ENCODE measurements at regions not wholly inside any gene's neighbourhood (a gene's known extent, or its start where the extent isn't known, plus 50 kb on each side); places are given as distances from the start of the nearest gene placed in this dataset.
A peak's percentile ranks its signal among the peaks of the same experiment; 100 is the strongest.

DNA sequence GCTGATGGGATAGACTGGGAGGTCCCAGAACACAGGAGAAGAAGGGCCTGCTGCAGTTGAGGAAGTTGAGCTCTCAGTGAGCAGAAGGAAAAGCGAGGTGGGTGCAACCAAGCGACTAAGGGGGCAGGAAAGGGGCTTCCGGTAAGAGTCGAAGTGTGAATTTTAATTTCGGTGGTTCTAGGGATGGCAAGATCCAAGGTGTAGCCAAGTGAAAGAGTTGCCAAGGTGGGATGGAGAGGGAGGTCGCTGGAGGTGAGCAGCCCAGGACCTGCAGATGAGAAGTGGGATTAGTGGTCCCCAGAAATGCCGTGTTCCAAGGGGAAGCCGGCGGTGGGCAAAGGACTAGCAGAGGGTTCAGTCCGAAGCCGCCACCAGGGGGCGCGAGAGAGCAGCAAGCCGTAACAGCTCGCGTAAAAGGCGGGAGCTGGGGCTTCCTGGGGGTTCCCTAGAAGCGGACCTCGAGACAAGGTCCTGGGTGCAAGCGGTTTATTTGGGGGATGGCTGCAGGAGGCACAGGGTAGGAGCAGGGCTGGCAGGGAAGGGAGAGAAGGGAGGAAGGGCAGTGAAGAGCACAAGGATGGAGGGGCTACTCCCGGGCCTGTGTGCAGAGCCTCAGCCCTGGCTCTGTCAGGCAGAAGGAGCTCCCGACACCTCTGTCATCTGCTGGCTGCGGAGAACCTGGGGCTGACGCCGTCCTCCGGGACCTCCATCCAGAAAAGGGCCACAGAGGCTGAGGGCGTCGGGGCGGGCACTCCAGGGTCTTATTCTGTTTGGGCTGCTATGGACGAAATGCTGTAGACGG, 103.6 kb downstream of the PAX1 start:
- Mint-ChIP-seq H3K36me3 (ENCODE audit: low read depth, unreplicated experiment) (no peaks in the 10 kb centered on the region), H3K27me3 (ENCODE audit: low read depth, unreplicated experiment) (peaks cover 62% of the 10 kb centered on the region), H3K27ac (ENCODE audit: unreplicated experiment) (no peak overlapping the region), H3K9me3 (ENCODE audit: unreplicated experiment) (no peaks in the 10 kb centered on the region), H3K4me1 (ENCODE audit: low read depth, unreplicated experiment) (no peaks in the 10 kb centered on the region), H3K4me3 (ENCODE audit: unreplicated experiment) (no peak overlapping the region)
- no peak overlapping the region for H3K4me2 ChIP-seq (ENCODE audit: low read length)
- no peaks in the 10 kb centered on the region for H3K79me2 ChIP-seq (ENCODE audit: insufficient read depth, low read length)
- H2AFZ ChIP-seq (ENCODE audit: low read depth, low read length): no peak overlapping the region
- TF ChIP-seq, protein P1, sequence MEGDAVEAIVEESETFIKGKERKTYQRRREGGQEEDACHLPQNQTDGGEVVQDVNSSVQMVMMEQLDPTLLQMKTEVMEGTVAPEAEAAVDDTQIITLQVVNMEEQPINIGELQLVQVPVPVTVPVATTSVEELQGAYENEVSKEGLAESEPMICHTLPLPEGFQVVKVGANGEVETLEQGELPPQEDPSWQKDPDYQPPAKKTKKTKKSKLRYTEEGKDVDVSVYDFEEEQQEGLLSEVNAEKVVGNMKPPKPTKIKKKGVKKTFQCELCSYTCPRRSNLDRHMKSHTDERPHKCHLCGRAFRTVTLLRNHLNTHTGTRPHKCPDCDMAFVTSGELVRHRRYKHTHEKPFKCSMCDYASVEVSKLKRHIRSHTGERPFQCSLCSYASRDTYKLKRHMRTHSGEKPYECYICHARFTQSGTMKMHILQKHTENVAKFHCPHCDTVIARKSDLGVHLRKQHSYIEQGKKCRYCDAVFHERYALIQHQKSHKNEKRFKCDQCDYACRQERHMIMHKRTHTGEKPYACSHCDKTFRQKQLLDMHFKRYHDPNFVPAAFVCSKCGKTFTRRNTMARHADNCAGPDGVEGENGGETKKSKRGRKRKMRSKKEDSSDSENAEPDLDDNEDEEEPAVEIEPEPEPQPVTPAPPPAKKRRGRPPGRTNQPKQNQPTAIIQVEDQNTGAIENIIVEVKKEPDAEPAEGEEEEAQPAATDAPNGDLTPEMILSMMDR (IDR thresholded peaks at IDR 0.05; ENCODE audit: insufficient read depth, low read depth, low read length): peak; percentile 8
- no peak for TF ChIP-seq EZH2 (IDR thresholded peaks at IDR 0.05; ENCODE audit: insufficient read depth, low read length)
- H3K36me3 ChIP-seq (ENCODE audit: insufficient read depth, low read length): no peaks in the 10 kb centered on the region
- H3K4me1 ChIP-seq (ENCODE audit: insufficient read depth, low read length): no peaks in the 10 kb centered on the region
- FAIRE-seq: no peak
- H3K4me3 ChIP-seq (ENCODE audit: insufficient read depth, low read depth, low read length): no peak overlapping the region
- DNase-seq (ENCODE audit: low read depth): no peak
- H3K9ac ChIP-seq (ENCODE audit: low read length): no peak overlapping the region
- H3K27ac ChIP-seq (ENCODE audit: low read depth, low read length): no peak overlapping the region
- H3K27me3 ChIP-seq (ENCODE audit: insufficient read depth, low read length): no peaks in the 10 kb centered on the region
- peaks cover 10% of the 10 kb centered on the region for H3K9me3 ChIP-seq (ENCODE audit: insufficient read depth, low read depth, low read length)
- H4K20me1 ChIP-seq (ENCODE audit: insufficient read depth, low read length): no peaks in the 10 kb centered on the region

DNA sequence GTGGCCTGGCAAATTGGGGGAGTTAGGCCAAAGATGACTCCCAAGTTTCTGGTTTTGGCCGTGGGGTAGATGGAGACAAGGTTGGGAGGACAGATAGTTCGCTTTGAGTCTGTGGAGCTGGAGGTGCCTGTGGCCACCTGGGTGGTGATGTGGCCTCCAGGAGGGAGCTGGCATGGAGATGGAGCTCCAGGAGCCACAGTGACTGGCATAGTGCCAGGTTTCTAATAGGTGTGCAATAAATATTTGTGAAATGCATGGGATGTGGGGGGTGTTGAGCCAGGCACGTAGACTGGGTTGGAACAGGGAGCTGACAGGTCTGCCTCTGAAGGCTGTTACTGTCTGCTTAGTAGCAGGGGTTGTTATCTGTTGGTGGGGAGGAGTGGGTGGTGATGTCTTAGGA, 102.7 kb downstream of the PAX1 start:
- Histone ChIP-seq H3K4me1 (ENCODE audit: insufficient read depth, low read length) (no peaks in the 10 kb centered on the region), H3K79me2 (ENCODE audit: insufficient read depth, low read length) (no peaks in the 10 kb centered on the region), H3K9me3 (ENCODE audit: insufficient read depth, low read depth, low read length) (peaks cover 8% of the 10 kb centered on the region), H2AFZ (ENCODE audit: low read depth, low read length) (no peak overlapping the region), H3K9ac (ENCODE audit: low read length) (no peak overlapping the region), H4K20me1 (ENCODE audit: insufficient read depth, low read length) (no peaks in the 10 kb centered on the region), H3K27ac (ENCODE audit: low read depth, low read length) (no peak overlapping the region), H3K36me3 (ENCODE audit: insufficient read depth, low read length) (no peaks in the 10 kb centered on the region), H3K27me3 (ENCODE audit: insufficient read depth, low read length) (no peaks in the 10 kb centered on the region), H3K4me2 (ENCODE audit: low read length) (no peak overlapping the region), H3K4me3 (ENCODE audit: insufficient read depth, low read depth, low read length) (no peak overlapping the region)
- no peak overlapping the region for H3K4me3 Mint-ChIP-seq (ENCODE audit: unreplicated experiment)
- H3K27ac Mint-ChIP-seq (ENCODE audit: unreplicated experiment): no peak overlapping the region
- DNase-seq (ENCODE audit: low read depth) (no peak), FAIRE-seq (no peak)
- no peaks in the 10 kb centered on the region for H3K36me3 Mint-ChIP-seq (ENCODE audit: low read depth, unreplicated experiment)
- no peak for TF ChIP-seq EZH2 (IDR thresholded peaks at IDR 0.05; ENCODE audit: insufficient read depth, low read length)
- TF ChIP-seq, protein P1 (IDR thresholded peaks at IDR 0.05; ENCODE audit: insufficient read depth, low read depth, low read length): no peak
- no peaks in the 10 kb centered on the region for H3K4me1 Mint-ChIP-seq (ENCODE audit: low read depth, unreplicated experiment)
- no peaks in the 10 kb centered on the region for H3K9me3 Mint-ChIP-seq (ENCODE audit: unreplicated experiment)
- peaks cover 64% of the 10 kb centered on the region for H3K27me3 Mint-ChIP-seq (ENCODE audit: low read depth, unreplicated experiment)

DNA sequence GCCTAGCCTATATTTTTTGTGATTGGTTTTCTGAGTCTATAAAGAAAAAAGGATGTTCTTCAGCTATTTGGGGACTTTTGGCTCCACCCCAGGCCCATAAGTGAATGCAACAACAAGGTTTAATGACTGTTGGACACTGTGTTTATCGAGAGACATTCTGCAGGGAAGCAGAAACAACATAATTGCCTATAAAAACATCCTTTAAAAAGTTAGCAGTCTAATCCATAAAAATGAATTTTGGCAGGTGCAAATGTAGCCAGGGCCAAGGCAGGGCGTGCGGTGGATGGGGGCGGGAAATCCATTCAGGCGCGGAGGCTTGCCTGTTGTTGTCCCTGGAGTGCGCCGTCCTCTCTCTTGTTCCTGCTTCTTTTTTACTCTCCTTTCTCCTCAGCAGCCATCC, 99.3 kb downstream of the PAX1 start:
- TF ChIP-seq, protein P1 (IDR thresholded peaks at IDR 0.05; ENCODE audit: insufficient read depth, low read depth, low read length): no peak
- TF ChIP-seq EZH2 (IDR thresholded peaks at IDR 0.05; ENCODE audit: insufficient read depth, low read length): no peak
- H3K9me3 Mint-ChIP-seq (ENCODE audit: unreplicated experiment): no peaks in the 10 kb centered on the region
- no peaks in the 10 kb centered on the region for H3K4me1 Mint-ChIP-seq (ENCODE audit: low read depth, unreplicated experiment)
- H3K4me3 Mint-ChIP-seq (ENCODE audit: unreplicated experiment): no peak overlapping the region
- Histone ChIP-seq H4K20me1 (ENCODE audit: insufficient read depth, low read length) (no peaks in the 10 kb centered on the region), H3K4me2 (ENCODE audit: low read length) (no peak overlapping the region), H2AFZ (ENCODE audit: low read depth, low read length) (no peak overlapping the region), H3K27ac (ENCODE audit: low read depth, low read length) (no peak overlapping the region), H3K4me1 (ENCODE audit: insufficient read depth, low read length) (no peaks in the 10 kb centered on the region), H3K79me2 (ENCODE audit: insufficient read depth, low read length) (no peaks in the 10 kb centered on the region), H3K9ac (ENCODE audit: low read length) (no peak overlapping the region), H3K36me3 (ENCODE audit: insufficient read depth, low read length) (no peaks in the 10 kb centered on the region), H3K27me3 (ENCODE audit: insufficient read depth, low read length) (no peaks in the 10 kb centered on the region), H3K9me3 (ENCODE audit: insufficient read depth, low read depth, low read length) (peaks cover 8% of the 10 kb centered on the region), H3K4me3 (ENCODE audit: insufficient read depth, low read depth, low read length) (no peak overlapping the region)
- no peak for FAIRE-seq
- no peaks in the 10 kb centered on the region for H3K36me3 Mint-ChIP-seq (ENCODE audit: low read depth, unreplicated experiment)
- H3K27ac Mint-ChIP-seq (ENCODE audit: unreplicated experiment): no peak overlapping the region
- H3K27me3 Mint-ChIP-seq (ENCODE audit: low read depth, unreplicated experiment): peaks cover 60% of the 10 kb centered on the region
- DNase-seq (ENCODE audit: low read depth): no peak

Measured in astrocyte (in vitro differentiated cells and primary cell).